Neural cell (in vitro differentiated cells): ENCODE measurements at regions not wholly inside any gene's neighbourhood (a gene's known extent, or its start where the extent isn't known, plus 50 kb on each side); places are given as distances from the start of the nearest gene placed in this dataset.

Experiments
- CTCF ChIP-seq: fragments of 450-650 bp; IDR thresholded peaks from 2 replicates; pipeline ENCODE4 v1.5.1; 2014; ENCODE audit warnings: antibody characterized with exemption, mild to moderate bottlenecking, moderate library complexity; ENCODE audit not compliant: poor library complexity, severe bottlenecking
- EZH2 ChIP-seq: fragments of 200-600, 300-800 bp; shearing (Covaris generic), sonication (generic); IDR thresholded peaks from 2 replicates; pipeline ENCODE4 v1.6.1; 2014; ENCODE audit warnings: antibody characterized with exemption, low read length, borderline replicate concordance, mild to moderate bottlenecking; ENCODE audit not compliant: insufficient read depth, poor library complexity, severe bottlenecking
- TF ChIP-seq, protein P1 (sequence below): IDR thresholded peaks from 2 replicates; pipeline ENCODE4 v1.6.1; 2012; ENCODE audit warnings: borderline replicate concordance

GRCh38 chr5:60445921-60446320, 254.0 kb downstream of the DEPDC1B start:
- TF ChIP-seq CTCF (no peak), EZH2 (no peak)
- TF ChIP-seq, protein P1, sequence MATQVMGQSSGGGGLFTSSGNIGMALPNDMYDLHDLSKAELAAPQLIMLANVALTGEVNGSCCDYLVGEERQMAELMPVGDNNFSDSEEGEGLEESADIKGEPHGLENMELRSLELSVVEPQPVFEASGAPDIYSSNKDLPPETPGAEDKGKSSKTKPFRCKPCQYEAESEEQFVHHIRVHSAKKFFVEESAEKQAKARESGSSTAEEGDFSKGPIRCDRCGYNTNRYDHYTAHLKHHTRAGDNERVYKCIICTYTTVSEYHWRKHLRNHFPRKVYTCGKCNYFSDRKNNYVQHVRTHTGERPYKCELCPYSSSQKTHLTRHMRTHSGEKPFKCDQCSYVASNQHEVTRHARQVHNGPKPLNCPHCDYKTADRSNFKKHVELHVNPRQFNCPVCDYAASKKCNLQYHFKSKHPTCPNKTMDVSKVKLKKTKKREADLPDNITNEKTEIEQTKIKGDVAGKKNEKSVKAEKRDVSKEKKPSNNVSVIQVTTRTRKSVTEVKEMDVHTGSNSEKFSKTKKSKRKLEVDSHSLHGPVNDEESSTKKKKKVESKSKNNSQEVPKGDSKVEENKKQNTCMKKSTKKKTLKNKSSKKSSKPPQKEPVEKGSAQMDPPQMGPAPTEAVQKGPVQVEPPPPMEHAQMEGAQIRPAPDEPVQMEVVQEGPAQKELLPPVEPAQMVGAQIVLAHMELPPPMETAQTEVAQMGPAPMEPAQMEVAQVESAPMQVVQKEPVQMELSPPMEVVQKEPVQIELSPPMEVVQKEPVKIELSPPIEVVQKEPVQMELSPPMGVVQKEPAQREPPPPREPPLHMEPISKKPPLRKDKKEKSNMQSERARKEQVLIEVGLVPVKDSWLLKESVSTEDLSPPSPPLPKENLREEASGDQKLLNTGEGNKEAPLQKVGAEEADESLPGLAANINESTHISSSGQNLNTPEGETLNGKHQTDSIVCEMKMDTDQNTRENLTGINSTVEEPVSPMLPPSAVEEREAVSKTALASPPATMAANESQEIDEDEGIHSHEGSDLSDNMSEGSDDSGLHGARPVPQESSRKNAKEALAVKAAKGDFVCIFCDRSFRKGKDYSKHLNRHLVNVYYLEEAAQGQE: no peak
